ENCODE measurements at regions not wholly inside any gene's neighbourhood (a gene's known extent, or its start where the extent isn't known, plus 50 kb on each side); places are given as distances from the start of the nearest gene placed in this dataset.

GRCh38 chr9:82320566-82320965, 332.0 kb downstream of the SPATA31D1 start:
- no peak for DNase-seq (ENCODE audit: low read depth in 2 of 2)

- DNase-seq (ENCODE audit: low read depth in 2 of 2) = no peak
These were observed 337.3 kb downstream of the SPATA31D1 start for GRCh38 chr9:82325907-82326306.

- DNase-seq (ENCODE audit: low read depth in 2 of 2) = no peak
These were observed 339.1 kb downstream of the SPATA31D1 start for GRCh38 chr9:82327641-82328040.

- no peak for DNase-seq (ENCODE audit: low read depth in 2 of 2)
These were observed 342.5 kb downstream of the SPATA31D1 start for GRCh38 chr9:82331079-82331478.

- peak; percentile 75 to 81 for DNase-seq (ENCODE audit: low read depth in 2 of 2)
These were observed 343.6 kb downstream of the SPATA31D1 start for GRCh38 chr9:82332018-82332773.

GRCh38 chr9:82332774-82333152, 344.2 kb downstream of the SPATA31D1 start:
- no peak for DNase-seq (ENCODE audit: low read depth in 2 of 2)

GRCh38 chr9:82333671-82334070, 345.1 kb downstream of the SPATA31D1 start:
- no peak for DNase-seq (ENCODE audit: low read depth in 2 of 2)

GRCh38 chr9:82334286-82334685, 345.7 kb downstream of the SPATA31D1 start:
- peak in 1 of 2 experiments; percentile 20 for DNase-seq (ENCODE audit: low read depth in 2 of 2)

- DNase-seq (ENCODE audit: low read depth in 2 of 2) = no peak
These were observed 348.8 kb downstream of the SPATA31D1 start for GRCh38 chr9:82337351-82337750.

- no peak for DNase-seq (ENCODE audit: low read depth in 2 of 2)
These were observed 353.5 kb downstream of the SPATA31D1 start for GRCh38 chr9:82342046-82342445.

GRCh38 chr9:82346040-82346439, 357.5 kb downstream of the SPATA31D1 start:
- no peak for DNase-seq (ENCODE audit: low read depth in 2 of 2)

- no peak for DNase-seq (ENCODE audit: low read depth in 2 of 2)
These were observed 365.2 kb downstream of the SPATA31D1 start for GRCh38 chr9:82353631-82354278.

- DNase-seq (ENCODE audit: low read depth in 2 of 2) = peak in 1 of 2 experiments; percentile 28
These were observed 365.7 kb downstream of the SPATA31D1 start for GRCh38 chr9:82354279-82354659.

- no peak for DNase-seq (ENCODE audit: low read depth in 2 of 2)
These were observed 367.6 kb downstream of the SPATA31D1 start for GRCh38 chr9:82356131-82356530.

- no peak for DNase-seq (ENCODE audit: low read depth in 2 of 2)
These were observed 368.3 kb downstream of the SPATA31D1 start for GRCh38 chr9:82356871-82357270.

GRCh38 chr9:82363198-82363597, 374.6 kb downstream of the SPATA31D1 start:
- no peak for DNase-seq (ENCODE audit: low read depth in 2 of 2)

GRCh38 chr9:82363682-82364081, 375.1 kb downstream of the SPATA31D1 start:
- no peak for DNase-seq (ENCODE audit: low read depth in 2 of 2)

GRCh38 chr9:82367016-82367415, 378.4 kb downstream of the SPATA31D1 start:
- no peak for DNase-seq (ENCODE audit: low read depth in 2 of 2)

GRCh38 chr9:82367929-82368328, 379.4 kb downstream of the SPATA31D1 start:
- DNase-seq (ENCODE audit: low read depth in 2 of 2) = no peak

GRCh38 chr9:82369251-82369945, 380.8 kb downstream of the SPATA31D1 start:
- no peak for DNase-seq (ENCODE audit: low read depth in 2 of 2)

GRCh38 chr9:82375041-82375440, 386.5 kb downstream of the SPATA31D1 start:
- no peak for DNase-seq (ENCODE audit: low read depth in 2 of 2)

GRCh38 chr9:82376677-82377232, 388.2 kb downstream of the SPATA31D1 start:
- DNase-seq (ENCODE audit: low read depth in 2 of 2) = no peak
